Subcutaneous abdominal adipose tissue (tissue), 5 donors: ENCODE measurements at regions not wholly inside any gene's neighbourhood (a gene's known extent, or its start where the extent isn't known, plus 50 kb on each side); places are given as distances from the start of the nearest gene placed in this dataset.
A peak's percentile ranks its signal among the peaks of the same experiment; 100 is the strongest.

Source experiments
- H3K27ac ChIP-seq: one replicate; pipeline ENCODE4 v1.7.0; 2013; ENCODE audit warnings: low read depth, mild to moderate bottlenecking, inconsistent platforms, low read length, moderate library complexity
- H3K27me3 ChIP-seq, 5 donors: one replicate each; pipeline ENCODE4 v1.7.0; 2013; ENCODE audit warnings: low read length in 5 of 5, inconsistent platforms in 1 of 5; ENCODE audit not compliant: control insufficient read depth in 5 of 5, insufficient read depth in 4 of 5
- H3K36me3 ChIP-seq, 5 donors: one replicate each; pipeline ENCODE4 v1.7.0; 2013; ENCODE audit warnings: low read length in 5 of 5; ENCODE audit not compliant: control insufficient read depth in 5 of 5, insufficient read depth in 5 of 5
- H3K4me1 ChIP-seq, 5 donors: one replicate each; pipeline ENCODE4 v1.7.0; 2013; ENCODE audit warnings: low read length in 5 of 5, mild to moderate bottlenecking in 3 of 5, moderate library complexity in 1 of 5; ENCODE audit not compliant: control insufficient read depth in 5 of 5, insufficient read depth in 5 of 5
- H3K4me3 ChIP-seq, 5 donors: one replicate each; pipeline ENCODE4 v1.7.0; 2013; ENCODE audit warnings: low read length in 5 of 5, low read depth in 1 of 5
- H3K9ac ChIP-seq, 5 donors: one replicate each; pipeline ENCODE4 v1.7.0; 2013; ENCODE audit warnings: low read length in 5 of 5, mild to moderate bottlenecking in 4 of 5, moderate library complexity in 3 of 5
- H3K9me3 ChIP-seq, 5 donors: one replicate each; pipeline ENCODE4 v1.7.0; 2013; ENCODE audit warnings: low read length in 5 of 5; ENCODE audit not compliant: control insufficient read depth in 5 of 5
- donor health status: healthy.
- donor health status: healthy.
- donor health status: healthy.
- donor health status: healthy.
- donor health status: healthy.

DNA sequence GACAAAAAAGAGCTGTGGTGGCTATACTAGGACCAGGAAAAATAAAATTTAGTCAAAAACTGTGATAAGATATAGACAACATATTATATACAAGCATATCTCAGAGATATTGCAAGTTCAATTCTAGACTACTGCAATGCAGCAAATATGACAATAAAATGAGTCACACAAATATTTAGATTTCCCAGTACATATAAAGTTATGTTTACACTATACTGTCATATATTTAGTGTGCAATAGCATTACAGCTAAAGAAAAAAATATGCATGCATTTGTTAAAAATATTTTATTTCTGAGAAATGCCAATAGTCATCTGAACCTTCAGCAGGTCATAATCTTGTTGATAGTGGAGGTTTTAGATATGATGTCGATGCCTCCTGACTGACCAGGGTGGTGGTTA, 72.1 kb downstream of the AKR1C4 start:
- Histone ChIP-seq H3K27me3 (no peaks in the 10 kb centered on the region), H3K4me1 (no peaks in the 10 kb centered on the region), H3K9me3 (peaks cover 0 to 8% (median 7%) of the 10 kb centered on the region in 5 donors), H3K9ac (no peak overlapping the region), H3K36me3 (no peaks in the 10 kb centered on the region), H3K4me3 (no peak overlapping the region), H3K27ac (no peak overlapping the region)

DNA sequence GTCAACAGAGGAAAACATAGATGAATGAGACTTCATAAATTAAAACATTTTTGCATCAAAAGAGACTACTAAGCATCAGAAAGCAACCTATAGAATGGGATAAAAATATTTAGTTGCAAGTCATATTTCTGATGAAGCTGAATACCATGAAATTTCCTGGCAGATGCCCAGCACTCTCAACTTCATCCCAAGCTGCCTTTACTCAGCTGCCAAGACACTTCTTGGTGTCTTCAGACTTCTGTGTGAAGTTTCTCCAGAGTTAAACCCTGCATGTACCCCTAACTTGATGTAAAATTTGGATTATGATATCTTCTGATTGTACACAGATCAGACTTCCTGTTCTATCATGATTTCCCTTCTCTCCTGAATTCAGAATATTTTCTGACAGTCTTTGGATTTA, 73.2 kb downstream of the AKR1C4 start:
- no peaks in the 10 kb centered on the region for H3K4me1 ChIP-seq
- peaks cover 0 to 8% (median 7%) of the 10 kb centered on the region in 5 donors for H3K9me3 ChIP-seq
- no peak overlapping the region for H3K27ac ChIP-seq
- no peaks in the 10 kb centered on the region for H3K36me3 ChIP-seq
- H3K9ac ChIP-seq: no peak overlapping the region
- no peaks in the 10 kb centered on the region for H3K27me3 ChIP-seq
- no peak overlapping the region for H3K4me3 ChIP-seq

DNA sequence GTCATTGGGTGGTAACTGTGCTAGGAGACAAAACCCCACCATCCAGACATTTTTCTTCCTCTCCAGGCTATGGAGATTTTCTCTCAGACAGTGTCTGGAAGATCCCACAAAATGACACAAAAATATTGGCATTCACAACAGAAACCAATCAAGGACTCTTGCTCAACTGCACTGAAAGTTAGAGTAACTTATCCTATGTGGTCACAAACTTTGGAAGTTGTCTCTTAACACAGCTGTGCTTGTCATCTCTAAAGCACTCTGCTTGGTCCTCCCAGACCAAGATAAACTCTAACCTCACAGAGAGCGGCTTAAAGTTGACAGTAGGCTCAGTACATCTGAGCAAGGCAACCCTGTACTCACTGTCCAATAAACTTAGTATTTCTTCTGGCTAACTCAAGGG, 74.9 kb downstream of the AKR1C4 start:
- Histone ChIP-seq H3K36me3 (no peaks in the 10 kb centered on the region), H3K9me3 (peaks cover 0 to 3% (median under 1%) of the 10 kb centered on the region in 5 donors), H3K4me1 (peaks cover 0 to 4% (median 0%) of the 10 kb centered on the region in 5 donors), H3K27ac (no peak overlapping the region), H3K9ac (no peak overlapping the region), H3K27me3 (no peaks in the 10 kb centered on the region), H3K4me3 (no peak overlapping the region)

DNA sequence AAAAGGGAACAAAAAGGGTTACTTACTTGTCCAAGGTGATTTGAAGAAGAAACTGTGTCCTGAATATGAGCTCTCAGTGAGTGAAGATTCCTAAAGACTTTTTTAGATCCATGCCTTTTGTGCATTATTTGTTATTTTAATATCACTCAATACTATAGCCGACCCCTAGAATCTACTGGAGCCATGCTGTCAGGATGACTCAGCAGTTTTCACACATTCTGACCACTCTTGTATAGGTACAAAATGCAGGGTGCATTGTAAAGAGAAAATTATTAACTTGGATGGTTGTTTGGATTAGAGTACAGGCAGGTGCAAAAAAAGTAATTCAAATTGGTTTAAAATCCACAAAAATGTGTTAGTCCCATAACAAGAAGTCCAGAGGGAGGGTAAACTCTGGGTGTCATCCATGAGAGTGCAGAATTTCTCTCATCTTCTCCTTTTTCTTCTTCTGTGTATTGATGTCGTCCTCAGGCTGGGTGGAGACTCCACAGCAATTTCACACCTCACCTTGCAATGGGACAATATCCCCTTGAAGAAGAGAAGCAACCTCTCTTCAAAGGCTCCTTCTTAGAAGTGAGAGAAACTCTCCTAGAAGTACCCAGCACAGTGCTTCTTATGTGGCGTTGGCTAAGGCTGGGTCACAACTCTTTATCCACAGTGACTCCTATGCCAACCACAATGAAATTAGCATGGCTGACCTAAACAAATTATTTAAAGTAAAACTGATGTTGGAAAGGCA, 75.6 kb downstream of the AKR1C4 start:
- Histone ChIP-seq H3K4me3 (no peak overlapping the region), H3K9me3 (peaks cover 0 to 1% (median 0%) of the 10 kb centered on the region in 5 donors), H3K27ac (no peak overlapping the region), H3K9ac (no peak overlapping the region), H3K36me3 (no peaks in the 10 kb centered on the region), H3K27me3 (no peaks in the 10 kb centered on the region), H3K4me1 (peaks cover 0 to 4% (median 0%) of the 10 kb centered on the region in 5 donors)

DNA sequence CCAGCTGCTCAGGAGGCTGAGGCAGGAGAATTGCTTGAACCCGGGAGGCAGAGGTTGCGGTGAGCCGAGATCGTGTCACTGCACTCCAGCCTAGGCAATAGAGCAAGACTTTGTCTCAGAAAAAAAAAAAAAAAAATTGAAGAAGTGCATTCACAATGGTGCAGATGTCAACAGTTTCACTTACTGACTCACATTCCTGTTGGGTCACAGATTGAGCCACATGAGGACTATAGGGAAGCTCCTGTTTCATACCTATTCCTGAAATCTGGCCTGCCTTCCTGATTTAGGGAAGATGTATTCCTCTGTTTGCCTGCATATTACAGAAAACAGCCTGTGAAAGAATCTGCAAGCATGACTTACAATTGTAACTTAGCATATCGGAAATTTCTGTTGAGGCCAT, 78.2 kb downstream of the AKR1C4 start:
- Histone ChIP-seq H3K9me3 (no peaks in the 10 kb centered on the region), H3K27ac (no peak overlapping the region), H3K9ac (no peak overlapping the region), H3K4me3 (no peak overlapping the region), H3K36me3 (no peaks in the 10 kb centered on the region), H3K4me1 (peaks cover 0 to 4% (median 0%) of the 10 kb centered on the region in 5 donors), H3K27me3 (no peaks in the 10 kb centered on the region)

DNA sequence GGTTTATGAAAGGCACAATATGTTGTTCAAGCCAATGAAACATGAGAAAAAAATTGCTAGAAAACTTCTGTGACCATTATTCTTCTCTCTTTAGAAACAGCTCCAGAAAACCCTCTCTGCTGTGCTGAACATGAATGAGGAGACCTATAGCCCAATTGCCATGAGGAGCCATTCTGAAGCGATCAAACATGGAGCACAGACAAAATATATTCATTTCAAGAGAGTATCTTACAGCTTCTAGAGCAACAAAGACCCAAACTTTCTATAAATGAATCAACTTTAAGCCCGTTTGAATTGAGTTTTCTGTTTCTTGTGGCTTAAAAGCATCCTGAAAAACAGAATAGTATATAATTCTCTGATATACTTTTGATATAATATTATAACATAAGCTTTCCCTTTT, 83.4 kb upstream of the UCN3 start:
- peaks cover 0 to 15% (median 8%) of the 10 kb centered on the region in 5 donors for H3K4me1 ChIP-seq
- no peaks in the 10 kb centered on the region for H3K9me3 ChIP-seq

DNA sequence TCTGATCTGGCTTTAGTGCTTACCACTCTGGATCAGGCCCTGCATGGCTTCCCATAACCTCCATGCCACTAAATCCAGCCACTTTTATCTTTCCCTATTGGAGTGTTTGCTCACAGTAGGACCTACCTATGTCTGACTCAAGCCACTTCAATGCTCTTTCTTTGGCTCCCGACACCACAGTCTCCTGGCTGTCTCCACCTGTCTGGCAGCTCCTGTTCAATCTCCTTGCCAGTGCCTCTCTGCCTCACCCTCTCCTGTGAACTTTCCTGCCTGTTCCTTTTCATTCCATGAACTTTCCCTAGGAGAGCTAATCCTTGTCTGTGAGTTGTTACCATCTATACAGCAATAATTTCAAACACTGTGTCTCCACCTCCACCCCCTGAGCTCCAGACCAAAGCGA, 82.6 kb upstream of the UCN3 start:
- Histone ChIP-seq H3K36me3 (no peaks in the 10 kb centered on the region), H3K9me3 (no peaks in the 10 kb centered on the region), H3K4me1 (peaks cover 0 to 15% (median 8%) of the 10 kb centered on the region in 5 donors), H3K4me3 (no peak overlapping the region), H3K27ac (no peak overlapping the region), H3K27me3 (no peaks in the 10 kb centered on the region), H3K9ac (no peak overlapping the region)

More for the DNA sequence above, 83.4 kb upstream of the UCN3 start:
- no peak overlapping the region for H3K27ac ChIP-seq
- no peak overlapping the region for H3K4me3 ChIP-seq
- H3K36me3 ChIP-seq: no peaks in the 10 kb centered on the region
- H3K27me3 ChIP-seq: no peaks in the 10 kb centered on the region
- H3K9ac ChIP-seq: no peak overlapping the region

DNA sequence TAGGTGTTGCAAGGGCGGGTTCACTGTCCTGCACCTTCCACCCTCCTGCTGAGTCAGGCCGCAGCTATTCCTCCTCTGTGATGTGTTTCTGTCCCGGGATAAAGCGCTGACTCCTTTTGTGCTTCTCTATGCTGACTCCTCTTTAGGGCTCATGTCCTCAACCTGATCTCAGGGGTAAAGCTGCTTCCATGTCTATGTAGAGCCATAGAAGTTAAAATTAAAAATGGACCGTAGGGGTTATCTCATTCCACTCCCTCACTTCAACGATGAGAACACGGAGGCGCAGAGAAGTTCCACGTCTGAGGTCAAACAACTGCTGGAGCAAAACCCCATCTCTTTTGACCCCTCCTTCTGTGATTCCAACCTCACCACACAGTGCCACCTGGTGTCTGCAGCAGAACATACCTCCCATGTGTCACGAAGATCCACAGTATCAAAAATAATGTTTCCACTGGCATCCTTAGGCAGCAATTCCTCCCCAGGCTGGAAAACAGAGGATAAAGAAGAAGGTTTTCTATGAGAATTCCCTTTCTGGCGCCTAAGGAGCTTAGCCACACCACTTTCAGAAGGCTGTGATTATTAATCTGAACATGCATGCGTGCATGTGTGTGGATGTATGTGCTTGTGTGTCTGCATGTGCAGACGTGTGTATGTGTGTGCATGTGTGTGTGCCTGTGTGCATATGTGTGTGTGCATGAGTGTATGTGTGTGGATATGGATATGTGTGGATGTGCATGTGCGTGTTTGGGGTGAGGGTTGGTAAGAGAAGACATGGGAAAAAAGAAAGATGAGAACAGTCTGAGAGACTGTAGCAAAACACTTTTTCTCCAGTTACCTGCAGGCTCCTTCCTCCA, 81.2 kb upstream of the UCN3 start:
- no peaks in the 10 kb centered on the region for H3K9me3 ChIP-seq
- H3K27me3 ChIP-seq: no peaks in the 10 kb centered on the region
- H3K36me3 ChIP-seq: no peaks in the 10 kb centered on the region
- H3K9ac ChIP-seq: no peak overlapping the region
- no peak overlapping the region for H3K4me3 ChIP-seq
- peaks cover 0 to 15% (median 8%) of the 10 kb centered on the region in 5 donors for H3K4me1 ChIP-seq
- no peak overlapping the region for H3K27ac ChIP-seq

DNA sequence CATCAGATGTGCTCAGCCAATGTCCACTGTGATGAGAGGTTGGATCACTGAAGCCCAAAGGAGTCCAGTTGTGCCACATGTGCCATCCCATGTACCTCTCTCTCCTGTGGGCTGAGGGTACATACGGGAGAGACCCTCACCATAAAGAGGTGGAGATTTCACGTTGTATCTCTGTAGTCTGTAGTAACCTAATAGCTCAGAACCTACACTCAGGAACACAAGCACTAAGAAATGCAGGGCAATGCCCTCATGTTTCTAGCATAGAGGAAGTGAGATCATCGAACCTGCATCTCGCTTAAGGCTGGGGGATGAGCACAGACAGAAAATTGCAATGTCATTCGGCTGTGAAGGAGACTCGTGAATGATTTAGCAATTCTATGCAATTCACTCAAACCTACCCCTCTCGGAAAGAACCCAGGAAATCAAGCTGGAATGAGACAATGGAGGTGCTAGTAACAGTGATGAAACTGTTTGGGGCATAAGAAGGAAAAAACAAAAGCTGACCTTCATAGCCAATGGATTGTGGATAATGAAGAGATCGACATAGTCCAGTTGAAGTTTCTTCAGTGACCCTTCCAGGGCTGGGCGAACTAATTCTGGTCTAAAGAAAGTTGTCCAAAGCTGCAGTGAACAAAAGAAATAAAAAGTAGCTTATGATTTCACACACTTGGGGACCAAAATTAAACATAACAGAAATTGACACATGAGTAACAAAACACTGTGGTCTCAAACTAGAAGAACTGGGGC, 80.3 kb upstream of the UCN3 start:
- H3K4me1 ChIP-seq: peaks cover 0 to 15% (median 8%) of the 10 kb centered on the region in 5 donors
- H3K9ac ChIP-seq: no peak overlapping the region
- no peak overlapping the region for H3K27ac ChIP-seq
- H3K4me3 ChIP-seq: peak overlapping the region in 1 of 5 donors; percentile 14
- H3K36me3 ChIP-seq: no peaks in the 10 kb centered on the region
- H3K9me3 ChIP-seq: no peaks in the 10 kb centered on the region
- no peaks in the 10 kb centered on the region for H3K27me3 ChIP-seq
